NT2/D1 (cell line): ENCODE measurements at regions not wholly inside any gene's neighbourhood (a gene's known extent, or its start where the extent isn't known, plus 50 kb on each side); places are given as distances from the start of the nearest gene placed in this dataset.

ENCODE experiments used
- YY1 ChIP-seq: IDR thresholded peaks from 2 replicates; pipeline ENCODE4 v1.6.1; 2011; ENCODE audit not compliant: insufficient read length, insufficient read depth
- ZNF274 ChIP-seq: IDR thresholded peaks from 2 replicates; pipeline ENCODE4 v1.6.1; 2011; ENCODE audit warnings: mild to moderate bottlenecking, low read depth, low read length

DNA sequence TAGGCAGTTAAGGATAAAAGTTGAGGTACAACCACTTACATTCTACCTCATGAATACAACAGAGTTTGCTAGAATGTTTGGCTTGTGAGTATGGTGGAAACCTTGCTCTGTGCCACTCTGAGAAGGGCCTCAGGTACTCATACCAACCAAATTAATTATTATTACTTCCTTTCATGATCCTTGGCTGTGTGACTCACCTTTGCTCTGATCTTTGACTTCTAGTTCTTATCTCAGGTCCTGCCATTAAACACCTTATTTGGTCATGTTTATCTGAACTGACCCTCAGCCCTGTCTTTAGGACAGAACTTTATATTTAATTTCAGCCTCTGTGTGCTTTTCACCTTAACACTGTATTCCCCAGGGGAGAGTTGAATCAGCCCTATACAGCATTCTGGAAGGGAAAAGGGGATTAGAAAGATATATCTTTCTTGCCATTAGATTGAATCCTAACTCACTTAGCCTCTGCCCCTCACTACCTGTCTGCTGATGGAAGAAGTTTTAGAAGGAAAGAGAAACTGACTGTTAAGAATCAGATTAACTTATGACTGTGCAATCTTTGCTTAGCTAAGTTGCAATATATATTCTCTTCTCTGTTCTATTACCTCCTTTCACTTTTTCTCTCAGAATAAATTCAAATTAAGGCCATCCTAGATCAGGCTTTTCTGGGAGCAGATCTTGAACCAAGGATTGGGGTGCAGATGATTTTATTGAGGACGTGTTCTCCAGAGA, 260.4 kb upstream of the DPYD start:
- no peak for TF ChIP-seq YY1
- no peak for TF ChIP-seq ZNF274
